Peyer's patch (tissue), 4 donors: ENCODE measurements at regions not wholly inside any gene's neighbourhood (a gene's known extent, or its start where the extent isn't known, plus 50 kb on each side); places are given as distances from the start of the nearest gene placed in this dataset.

ENCODE experiments used
- DNase-seq, 3 donors: peaks; one replicate each; pipeline ENCODE4 v3.0.0-alpha.2; 2017 to 2019
- H3K27ac ChIP-seq, 4 donors: fragments of 200-600 bp; sonication (generic); one replicate each; pipeline ENCODE4 v1.5.1; 2016 to 2019
- H3K27me3 ChIP-seq, 2 donors: fragments of 200-600 bp; sonication (generic); one replicate each; pipeline ENCODE4 v1.5.1; 2019
- H3K36me3 ChIP-seq, 3 donors: fragments of 200-600 bp; sonication (generic); one replicate each; pipeline ENCODE4 v1.5.1; 2016 to 2019
- H3K4me1 ChIP-seq, 4 donors: fragments of 200-600 bp; sonication (generic); one replicate each; pipeline ENCODE4 v1.5.1; 2016 to 2019
- H3K4me3 ChIP-seq, 4 donors: fragments of 200-600 bp; sonication (generic); 1 replicate in 3 of 4; 2 replicates in 1 of 4; pipeline ENCODE4 v1.5.1; 2016 to 2019; ENCODE audit warnings: mild to moderate bottlenecking in 1 of 4
- H3K9me3 ChIP-seq, 4 donors: fragments of 200-600 bp; sonication (generic); one replicate each; pipeline ENCODE4 v1.5.1; 2016 to 2019; ENCODE audit warnings: mild to moderate bottlenecking in 1 of 4
- POLR2A ChIP-seq, 2 donors: fragments of 450-650 bp; IDR thresholded peaks; one replicate each; pipeline ENCODE4 v1.5.1; 2017; ENCODE audit warnings: antibody characterized with exemption in 2 of 2, mild to moderate bottlenecking in 2 of 2, moderate library complexity in 2 of 2
- TF ChIP-seq, protein P1 (sequence below), 6 experiments: fragments of 450-650 bp in 4 of 6; fragments of 200-600 bp in 2 of 6; sonication (generic) in 1 of 6; IDR thresholded peaks; one replicate each; pipeline ENCODE4 v1.5.1; 2017 to 2019; ENCODE audit warnings: antibody characterized with exemption in 6 of 6, mild to moderate bottlenecking in 3 of 6, moderate library complexity in 1 of 6

- H3K4me3 ChIP-seq, result no peak overlapping the region
- DNase-seq, result no peak
- H3K27me3 ChIP-seq, result no peaks in the 10 kb centered on the region
- H3K4me1 ChIP-seq, result no peaks in the 10 kb centered on the region
- TF ChIP-seq, protein P1, sequence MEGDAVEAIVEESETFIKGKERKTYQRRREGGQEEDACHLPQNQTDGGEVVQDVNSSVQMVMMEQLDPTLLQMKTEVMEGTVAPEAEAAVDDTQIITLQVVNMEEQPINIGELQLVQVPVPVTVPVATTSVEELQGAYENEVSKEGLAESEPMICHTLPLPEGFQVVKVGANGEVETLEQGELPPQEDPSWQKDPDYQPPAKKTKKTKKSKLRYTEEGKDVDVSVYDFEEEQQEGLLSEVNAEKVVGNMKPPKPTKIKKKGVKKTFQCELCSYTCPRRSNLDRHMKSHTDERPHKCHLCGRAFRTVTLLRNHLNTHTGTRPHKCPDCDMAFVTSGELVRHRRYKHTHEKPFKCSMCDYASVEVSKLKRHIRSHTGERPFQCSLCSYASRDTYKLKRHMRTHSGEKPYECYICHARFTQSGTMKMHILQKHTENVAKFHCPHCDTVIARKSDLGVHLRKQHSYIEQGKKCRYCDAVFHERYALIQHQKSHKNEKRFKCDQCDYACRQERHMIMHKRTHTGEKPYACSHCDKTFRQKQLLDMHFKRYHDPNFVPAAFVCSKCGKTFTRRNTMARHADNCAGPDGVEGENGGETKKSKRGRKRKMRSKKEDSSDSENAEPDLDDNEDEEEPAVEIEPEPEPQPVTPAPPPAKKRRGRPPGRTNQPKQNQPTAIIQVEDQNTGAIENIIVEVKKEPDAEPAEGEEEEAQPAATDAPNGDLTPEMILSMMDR (IDR thresholded peaks at IDR 0.05), result no peak
- no peak for TF ChIP-seq POLR2A (IDR thresholded peaks at IDR 0.05)
- H3K27ac ChIP-seq, result no peak overlapping the region
- H3K9me3 ChIP-seq, result no peaks in the 10 kb centered on the region
- no peaks in the 10 kb centered on the region for H3K36me3 ChIP-seq
These were observed 237.5 kb downstream of the DSEL start for GRCh38 chr18:67278984-67279383.

GRCh38 chr18:67276638-67277037 is 239.9 kb downstream of the DSEL start:
- Histone ChIP-seq H3K9me3 (no peaks in the 10 kb centered on the region), H3K27ac (no peak overlapping the region), H3K4me1 (no peaks in the 10 kb centered on the region), H3K4me3 (no peak overlapping the region), H3K27me3 (no peaks in the 10 kb centered on the region), H3K36me3 (no peaks in the 10 kb centered on the region)
- DNase-seq, result no peak
- TF ChIP-seq, protein P1 (IDR thresholded peaks at IDR 0.05), result no peak
- no peak for TF ChIP-seq POLR2A (IDR thresholded peaks at IDR 0.05)

DNA sequence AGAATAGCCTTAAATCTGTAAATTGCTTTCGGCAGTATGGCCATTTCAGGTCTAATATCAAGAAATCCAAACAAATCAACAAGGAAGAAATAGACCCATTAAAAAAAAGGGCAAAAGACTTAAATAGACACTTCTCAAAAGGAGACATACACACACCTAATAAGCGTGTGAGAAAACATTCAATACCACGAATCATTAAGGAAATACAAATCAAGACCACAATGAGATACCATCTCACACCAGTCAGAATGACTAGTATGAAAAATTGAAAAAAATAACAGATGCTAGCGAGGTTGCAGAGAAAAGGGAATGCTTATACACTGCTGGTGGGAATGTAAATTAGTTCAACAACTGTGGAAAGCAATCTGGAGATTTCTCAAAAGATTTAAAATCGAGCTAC is 243.2 kb downstream of the DSEL start:
- Histone ChIP-seq H3K9me3 (no peaks in the 10 kb centered on the region), H3K36me3 (no peaks in the 10 kb centered on the region), H3K27me3 (no peaks in the 10 kb centered on the region), H3K4me3 (no peak overlapping the region), H3K27ac (no peak overlapping the region), H3K4me1 (no peaks in the 10 kb centered on the region)
- TF ChIP-seq, protein P1 (IDR thresholded peaks at IDR 0.05), result no peak
- no peak for TF ChIP-seq POLR2A (IDR thresholded peaks at IDR 0.05)
- no peak for DNase-seq

DNA sequence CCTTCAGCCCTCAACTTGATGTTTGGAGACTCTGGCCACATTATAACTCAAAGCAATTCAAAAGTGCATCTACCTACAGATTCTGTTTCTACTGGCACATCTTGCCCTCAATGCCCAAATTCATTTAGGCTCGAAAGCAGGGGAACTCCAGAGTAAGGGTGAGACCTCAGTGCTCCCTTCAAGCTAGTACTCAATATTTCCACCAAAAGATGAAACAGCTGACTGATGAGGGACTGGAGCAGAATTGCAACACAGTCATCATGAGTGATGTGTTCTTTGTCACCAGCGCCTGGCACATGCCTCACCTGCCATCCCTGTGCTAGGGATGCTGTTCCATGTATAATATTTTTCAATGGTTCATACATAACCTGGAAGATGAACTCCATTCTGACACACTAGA is 247.3 kb downstream of the DSEL start:
- H3K4me3 ChIP-seq, result no peak overlapping the region
- H3K4me1 ChIP-seq, result peaks cover 0 to 2% (median 0%) of the 10 kb centered on the region in 4 donors
- no peaks in the 10 kb centered on the region for H3K9me3 ChIP-seq
- H3K36me3 ChIP-seq, result no peaks in the 10 kb centered on the region
- H3K27ac ChIP-seq, result no peak overlapping the region
- no peaks in the 10 kb centered on the region for H3K27me3 ChIP-seq
- TF ChIP-seq, protein P1 (IDR thresholded peaks at IDR 0.05), result no peak
- no peak for TF ChIP-seq POLR2A (IDR thresholded peaks at IDR 0.05)
- no peak for DNase-seq

DNA sequence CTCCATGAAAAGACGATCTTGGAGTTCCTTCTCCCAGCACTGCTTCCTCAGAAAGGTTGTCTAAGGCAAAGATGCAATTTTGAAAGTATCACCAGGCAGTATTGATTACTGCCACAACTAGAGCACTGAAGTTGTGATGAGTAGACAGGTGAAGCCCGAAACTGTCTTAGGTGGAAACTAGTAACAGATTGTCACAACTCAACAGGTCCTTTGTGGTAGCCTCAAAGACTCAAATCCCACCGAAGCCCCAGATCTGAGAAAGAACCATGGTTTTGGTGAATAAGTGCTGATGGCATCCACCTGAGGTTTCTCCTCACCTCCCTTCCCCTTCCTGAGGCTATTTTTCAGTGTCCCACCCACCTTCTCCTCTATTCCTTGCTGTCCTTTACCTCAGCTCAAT is 248.0 kb downstream of the DSEL start:
- Histone ChIP-seq H3K4me3 (no peak overlapping the region), H3K36me3 (no peaks in the 10 kb centered on the region), H3K9me3 (no peaks in the 10 kb centered on the region), H3K4me1 (peaks cover 0 to 2% (median 0%) of the 10 kb centered on the region in 4 donors), H3K27me3 (no peaks in the 10 kb centered on the region), H3K27ac (no peak overlapping the region)
- TF ChIP-seq POLR2A (IDR thresholded peaks at IDR 0.05), result no peak
- TF ChIP-seq, protein P1 (IDR thresholded peaks at IDR 0.05), result no peak
- no peak for DNase-seq
